Adrenal gland (tissue), 9 donors: ENCODE measurements at regions not wholly inside any gene's neighbourhood (a gene's known extent, or its start where the extent isn't known, plus 50 kb on each side); places are given as distances from the start of the nearest gene placed in this dataset.
"Not testable (repeated sequence)": the region's sequence is repeated elsewhere in the genome, so short reads cannot be mapped to it uniquely, and the experiment has no call there.

Experiments used
- DNase-seq, 7 donors: peaks; one replicate each; pipeline ENCODE4 v3.0.0-alpha.2; 2019 to 2020
- H3K27ac ChIP-seq, 5 donors: fragments of 200-600 bp; sonication (generic) in 4 of 5; 1 replicate in 3 of 5; 2 replicates in 2 of 5; pipeline versions ENCODE4 v1.5.1 to v1.8.0; 2016 to 2020; ENCODE audit warnings: mild to moderate bottlenecking in 1 of 5
- H3K27me3 ChIP-seq: fragments of 200-600 bp; 2 replicates; pipeline ENCODE4 v1.8.0; 2021
- H3K36me3 ChIP-seq, 2 donors: fragments of 200-600 bp; replicated peaks in 1 of 2; 1 replicate in 1 of 2; 2 replicates in 1 of 2; pipeline versions ENCODE4 v1.5.1 to v1.8.0; 2018 to 2022
- H3K4me1 ChIP-seq, 2 donors: fragments of 200-600 bp; replicated peaks in 1 of 2; 1 replicate in 1 of 2; 2 replicates in 1 of 2; pipeline versions ENCODE4 v1.5.1 to v1.8.0; 2018 to 2021
- H3K4me3 ChIP-seq, 4 donors: fragments of 200-600 bp; sonication (generic) in 3 of 4; one replicate each; pipeline ENCODE4 v1.5.1; 2016 to 2018
- H3K9me3 ChIP-seq, 3 donors: fragments of 200-600 bp; sonication (generic) in 1 of 3; replicated peaks in 1 of 3; 1 replicate in 2 of 3; 2 replicates in 1 of 3; pipeline versions ENCODE4 v1.5.1 to v1.8.0; 2016 to 2021
- POLR2A ChIP-seq, 2 donors: fragments of 450-650 bp; IDR thresholded peaks; one replicate each; pipeline ENCODE4 v1.6.1; 2017; ENCODE audit warnings: antibody characterized with exemption in 2 of 2, mild to moderate bottlenecking in 2 of 2, moderate library complexity in 1 of 2
- WGBS, 4 donors: extraction: QIAGEN DNeasy Blood & Tissue Kit in 2 of 4; methylation state at CpG; one replicate each; pipeline versions ENCODE4 v1.1.5 to v1.1.7; 2013 to 2017; 5-methylcytosine and 5-hydroxymethylcytosine counted together
- intact Hi-C, 2 donors: fragments of 100-400 bp; cut with DNase I; formaldehyde crosslinking; loops; one replicate each; pipeline versions ENCODE4 v1.14.1 to v1.15.0; 2022 to 2023
- TF ChIP-seq, protein P1 (sequence below), 6 experiments: fragments of 450-650 bp in 4 of 6; fragments of 200-600 bp in 2 of 6; sonication (generic) in 1 of 6; IDR thresholded peaks; 1 replicate in 5 of 6; 2 replicates in 1 of 6; pipeline versions ENCODE4 v1.5.1 to v1.8.0; 2016 to 2021; ENCODE audit warnings: antibody characterized with exemption in 6 of 6, mild to moderate bottlenecking in 2 of 6, moderate library complexity in 1 of 6
- donor health status: healthy with polysubstance abuse.
- donor health status: Bipolar disorder and iron deficiency.
- donor health status: DM: yes; HTN: yes; CAD: no.
- donor health status: DM: no; HTN: no; CAD: no.
- donor health status: DM: no; HTN: no; CAD: no.

GRCh38 chr21:15468368-15468767 is 261.4 kb upstream of the USP25 start:
- TF ChIP-seq POLR2A (IDR thresholded peaks at IDR 0.05): no peak
- TF ChIP-seq, protein P1, sequence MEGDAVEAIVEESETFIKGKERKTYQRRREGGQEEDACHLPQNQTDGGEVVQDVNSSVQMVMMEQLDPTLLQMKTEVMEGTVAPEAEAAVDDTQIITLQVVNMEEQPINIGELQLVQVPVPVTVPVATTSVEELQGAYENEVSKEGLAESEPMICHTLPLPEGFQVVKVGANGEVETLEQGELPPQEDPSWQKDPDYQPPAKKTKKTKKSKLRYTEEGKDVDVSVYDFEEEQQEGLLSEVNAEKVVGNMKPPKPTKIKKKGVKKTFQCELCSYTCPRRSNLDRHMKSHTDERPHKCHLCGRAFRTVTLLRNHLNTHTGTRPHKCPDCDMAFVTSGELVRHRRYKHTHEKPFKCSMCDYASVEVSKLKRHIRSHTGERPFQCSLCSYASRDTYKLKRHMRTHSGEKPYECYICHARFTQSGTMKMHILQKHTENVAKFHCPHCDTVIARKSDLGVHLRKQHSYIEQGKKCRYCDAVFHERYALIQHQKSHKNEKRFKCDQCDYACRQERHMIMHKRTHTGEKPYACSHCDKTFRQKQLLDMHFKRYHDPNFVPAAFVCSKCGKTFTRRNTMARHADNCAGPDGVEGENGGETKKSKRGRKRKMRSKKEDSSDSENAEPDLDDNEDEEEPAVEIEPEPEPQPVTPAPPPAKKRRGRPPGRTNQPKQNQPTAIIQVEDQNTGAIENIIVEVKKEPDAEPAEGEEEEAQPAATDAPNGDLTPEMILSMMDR (IDR thresholded peaks at IDR 0.05): no peak
- no peak for DNase-seq
- Histone ChIP-seq H3K36me3 (no peaks in the 10 kb centered on the region), H3K27me3 (no peaks in the 10 kb centered on the region), H3K9me3 (no peaks in the 10 kb centered on the region), H3K27ac (no peak overlapping the region), H3K4me3 (no peak overlapping the region), H3K4me1 (no peaks in the 10 kb centered on the region)
- 58 to 80% (median 72%) methylated on average over 2 of the region's 2 CpGs for WGBS, 4 donors
- intact Hi-C loops: no loop called here

DNA sequence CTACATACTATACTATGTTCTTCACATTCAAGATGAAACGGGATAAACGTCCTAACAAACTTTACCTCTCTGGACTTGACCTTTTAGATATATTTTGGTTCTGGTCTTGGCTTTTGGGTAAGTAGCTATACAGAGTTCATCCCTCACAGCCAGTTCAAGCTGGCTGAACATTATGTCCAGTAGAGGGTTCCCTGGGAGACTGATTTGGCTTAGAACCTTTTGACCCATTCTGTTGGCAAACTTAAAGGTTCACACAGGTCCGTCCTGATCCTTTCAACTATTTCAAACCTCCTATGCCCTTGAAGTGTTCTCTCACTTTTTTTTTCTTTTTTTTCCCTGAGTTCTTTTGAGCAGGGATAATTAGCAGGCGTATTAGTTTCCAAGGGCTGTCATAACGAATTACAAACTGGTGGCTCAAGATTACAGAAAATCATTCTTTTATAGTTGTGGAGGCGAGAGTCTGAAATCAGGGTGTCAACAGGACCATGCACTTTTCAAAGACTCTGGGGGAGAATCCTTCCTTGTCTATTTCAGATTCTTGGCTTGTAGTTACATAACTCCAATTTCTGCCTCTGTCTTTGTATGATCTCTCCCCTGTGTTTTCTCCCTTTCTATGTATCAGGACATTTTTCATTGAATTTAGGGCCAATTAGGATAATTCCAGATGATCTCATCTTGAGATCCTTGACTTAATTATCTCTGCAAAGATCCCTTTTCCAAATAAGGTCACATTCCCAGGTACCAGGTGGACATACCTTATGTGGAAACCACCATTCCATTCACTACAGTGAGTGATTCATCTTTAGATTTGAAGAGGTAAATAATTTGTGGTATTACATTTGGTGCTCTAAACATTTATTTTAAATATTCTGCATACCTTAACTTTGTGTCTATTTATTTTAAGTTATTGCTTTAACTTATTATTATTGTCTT is 257.4 kb upstream of the USP25 start:
- no peak overlapping the region for H3K27ac ChIP-seq
- intact Hi-C loops: no loop called here
- no peaks in the 10 kb centered on the region for H3K36me3 ChIP-seq
- H3K4me3 ChIP-seq: no peak overlapping the region
- TF ChIP-seq POLR2A (IDR thresholded peaks at IDR 0.05): no peak
- TF ChIP-seq, protein P1 (IDR thresholded peaks at IDR 0.05): no peak
- 72 to 83% (median 79%) methylated on average over 6 of the region's 6 CpGs for WGBS, 4 donors
- DNase-seq: no peak
- H3K4me1 ChIP-seq: no peaks in the 10 kb centered on the region
- no peaks in the 10 kb centered on the region for H3K9me3 ChIP-seq
- H3K27me3 ChIP-seq: no peaks in the 10 kb centered on the region

- H3K27ac ChIP-seq, DNase-seq, intact Hi-C loops, H3K4me1 ChIP-seq, H3K27me3 ChIP-seq, H3K4me3 ChIP-seq, H3K36me3 ChIP-seq, H3K9me3 ChIP-seq: not testable (repeated sequence)
- 86 to 93% (median 87%) methylated on average over 3 of the region's 3 CpGs for WGBS, 4 donors
These were observed 252.0 kb upstream of the USP25 start for GRCh38 chr21:15477773-15478172.

DNA sequence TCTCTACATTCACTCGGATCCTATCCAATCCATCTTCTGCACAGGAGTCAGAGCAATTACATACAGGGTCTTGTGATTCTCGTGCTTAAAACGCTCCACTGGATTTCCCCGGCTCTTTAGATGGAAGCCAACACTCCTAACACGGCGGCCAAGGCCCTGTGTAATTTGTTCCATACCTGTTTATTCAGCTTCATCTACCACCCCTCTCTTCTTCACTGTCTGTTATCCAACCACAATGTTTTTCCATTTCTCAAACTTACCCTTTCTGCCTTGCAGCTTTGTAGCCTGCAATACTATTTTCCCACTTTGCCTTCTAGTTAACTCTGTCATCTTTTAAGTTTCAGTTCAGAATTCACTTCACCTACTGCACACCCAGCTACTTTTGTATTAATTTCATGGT is 249.6 kb upstream of the USP25 start:
- H3K36me3 ChIP-seq: no peaks in the 10 kb centered on the region
- H3K27me3 ChIP-seq: no peaks in the 10 kb centered on the region
- no peaks in the 10 kb centered on the region for H3K9me3 ChIP-seq
- intact Hi-C loops: loop anchor here (5.0 to 10.0 kb wide), 3 partner anchors 413 to 618 kb away; no protein-coding TSS in a partner anchor
- no peaks in the 10 kb centered on the region for H3K4me1 ChIP-seq
- WGBS, 4 donors: 90 to 95% (median 94%) methylated on average over 6 of the region's 6 CpGs
- TF ChIP-seq POLR2A (IDR thresholded peaks at IDR 0.05): no peak
- TF ChIP-seq, protein P1 (IDR thresholded peaks at IDR 0.05): no peak
- DNase-seq: no peak
- no peak overlapping the region for H3K27ac ChIP-seq
- no peak overlapping the region for H3K4me3 ChIP-seq
